ENCODE measurements at regions not wholly inside any gene's neighbourhood (a gene's known extent, or its start where the extent isn't known, plus 50 kb on each side); places are given as distances from the start of the nearest gene placed in this dataset.

DNA sequence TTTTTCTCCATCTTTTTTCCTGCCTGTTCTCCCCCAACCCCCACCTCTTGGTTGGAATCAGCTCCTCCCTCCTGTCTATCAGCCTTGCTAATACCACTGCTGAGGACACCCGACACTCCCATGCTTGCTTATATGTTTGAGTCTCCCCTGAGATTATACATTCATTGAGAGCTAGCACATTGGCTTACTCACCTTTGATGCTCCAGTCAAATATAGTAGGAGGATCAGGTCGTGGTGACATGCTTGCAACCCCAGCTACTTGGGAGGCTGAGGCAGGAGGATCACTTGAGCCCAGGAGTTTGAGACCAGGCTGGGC, 91.5 kb upstream of the CCBE1 start:
- H3K9me3 ChIP-seq (replicated peaks in 1 of 11), result peaks cover 0 to 3% (median 0%) of the 10 kb centered on the region in 11 experiments; a peak in 1 of 22 replicates
- no peak overlapping the region for H3K4me3 ChIP-seq
- no peak overlapping the region for H3K4me2 ChIP-seq
- no peaks in the 10 kb centered on the region for H4K20me1 ChIP-seq
- H3K9ac ChIP-seq, result no peak overlapping the region
- H3K27me3 ChIP-seq, result no peaks in the 10 kb centered on the region
- no peak overlapping the region for H3K27ac ChIP-seq
- H3K4me1 ChIP-seq, result peaks cover 0 to 11% (median 0%) of the 10 kb centered on the region in 10 experiments; a peak in 5 of 20 replicates
- no peak for TF ChIP-seq Cebpa-rat (IDR thresholded peaks at IDR 0.05)
- H3K36me3 ChIP-seq, result no peaks in the 10 kb centered on the region

- no peaks in the 10 kb centered on the region for H3K36me3 ChIP-seq
- H3K27me3 ChIP-seq, result no peaks in the 10 kb centered on the region
- no peak overlapping the region for H3K4me2 ChIP-seq
- no peak overlapping the region for H3K4me3 ChIP-seq
- TF ChIP-seq Cebpa-rat (IDR thresholded peaks at IDR 0.05), result no peak
- H3K9ac ChIP-seq, result no peak overlapping the region
- peaks cover 0 to 3% (median 0%) of the 10 kb centered on the region in 11 experiments; a peak in 1 of 22 replicates for H3K9me3 ChIP-seq (replicated peaks in 1 of 11)
- no peak overlapping the region for H3K27ac ChIP-seq
- peaks cover 0 to 16% (median 0%) of the 10 kb centered on the region in 10 experiments; a peak in 5 of 20 replicates for H3K4me1 ChIP-seq
- no peaks in the 10 kb centered on the region for H4K20me1 ChIP-seq
Observed at GRCh38 chr18:59787998-59788790, 91.0 kb upstream of the CCBE1 start.

- Histone ChIP-seq H3K36me3 (no peaks in the 10 kb centered on the region), H3K4me3 (no peak overlapping the region), H3K27me3 (no peaks in the 10 kb centered on the region), H4K20me1 (no peaks in the 10 kb centered on the region), H3K4me1 (peaks cover 0 to 16% (median 0%) of the 10 kb centered on the region in 10 experiments; a peak in 5 of 20 replicates), H3K9me3 (replicated peaks in 1 of 11) (no peaks in the 10 kb centered on the region), H3K4me2 (peak overlapping the region in 4 of 11 experiments; percentile 1 to 26 (median 19); a peak in 6 of 22 replicates), H3K9ac (no peak overlapping the region), H3K27ac (no peak overlapping the region)
- TF ChIP-seq Cebpa-rat (IDR thresholded peaks at IDR 0.05), result no peak
Observed at GRCh38 chr18:59784694-59785093, 87.5 kb upstream of the CCBE1 start.

DNA sequence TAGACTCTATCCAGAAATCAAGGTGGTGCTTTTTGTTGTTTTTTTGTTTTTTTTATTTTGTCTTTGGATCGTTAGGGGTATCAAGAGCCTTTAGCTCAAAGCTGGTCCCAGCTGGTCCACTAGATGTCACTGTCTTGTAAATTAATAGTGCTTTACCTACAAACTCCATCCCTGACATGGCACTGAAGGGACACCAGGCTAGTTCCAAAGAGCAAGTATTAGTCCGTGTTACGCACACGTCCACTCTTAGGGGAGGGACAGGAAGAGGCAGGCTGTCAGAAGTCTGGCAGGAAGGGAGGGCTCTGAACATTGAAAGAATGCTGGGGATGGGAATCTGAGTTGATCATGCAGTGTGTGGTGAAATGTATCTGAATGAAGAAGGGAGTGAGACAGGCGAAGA, 85.9 kb upstream of the CCBE1 start:
- TF ChIP-seq Cebpa-rat (IDR thresholded peaks at IDR 0.05), result no peak
- Histone ChIP-seq H3K9me3 (replicated peaks in 1 of 11) (no peaks in the 10 kb centered on the region), H3K27ac (no peak overlapping the region), H3K4me3 (no peak overlapping the region), H3K36me3 (no peaks in the 10 kb centered on the region), H3K9ac (no peak overlapping the region), H4K20me1 (no peaks in the 10 kb centered on the region), H3K27me3 (no peaks in the 10 kb centered on the region), H3K4me1 (peaks cover 0 to 16% (median 0%) of the 10 kb centered on the region in 10 experiments; a peak in 5 of 20 replicates), H3K4me2 (no peak overlapping the region)

DNA sequence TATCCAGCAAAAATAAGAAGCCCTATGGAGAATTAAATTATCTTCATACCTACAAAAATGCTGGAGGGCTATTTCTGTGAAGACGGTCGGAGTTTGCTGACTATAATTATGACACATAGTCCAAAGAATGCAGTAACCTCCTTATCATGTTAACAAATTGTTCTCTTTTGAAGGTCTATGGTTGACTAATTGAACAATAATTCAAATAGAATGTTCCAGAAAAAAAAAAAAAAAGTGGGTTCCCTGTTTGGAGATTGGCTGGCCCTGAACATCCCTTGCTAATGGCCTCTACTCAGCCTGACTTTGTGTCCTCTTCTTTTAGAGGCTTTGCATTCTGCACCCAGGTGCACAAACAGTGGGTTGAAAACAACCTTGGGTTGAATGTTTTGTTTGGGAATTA, 82.8 kb upstream of the CCBE1 start:
- no peak overlapping the region for H3K4me3 ChIP-seq
- no peak for TF ChIP-seq Cebpa-rat (IDR thresholded peaks at IDR 0.05)
- H3K36me3 ChIP-seq, result no peaks in the 10 kb centered on the region
- H3K9ac ChIP-seq, result no peak overlapping the region
- H3K27ac ChIP-seq, result no peak overlapping the region
- H3K4me1 ChIP-seq, result peaks cover 0 to 16% (median 0%) of the 10 kb centered on the region in 10 experiments; a peak in 5 of 20 replicates
- H3K9me3 ChIP-seq (replicated peaks in 1 of 11), result peaks cover 0 to 8% (median 0%) of the 10 kb centered on the region in 11 experiments; a peak in 1 of 22 replicates
- H3K27me3 ChIP-seq, result no peaks in the 10 kb centered on the region
- no peaks in the 10 kb centered on the region for H4K20me1 ChIP-seq
- H3K4me2 ChIP-seq, result no peak overlapping the region

GRCh38 chr18:59778434-59778833, 81.2 kb upstream of the CCBE1 start:
- no peak for TF ChIP-seq Cebpa-rat (IDR thresholded peaks at IDR 0.05)
- Histone ChIP-seq H3K36me3 (no peaks in the 10 kb centered on the region), H3K4me3 (no peak overlapping the region), H3K9ac (no peak overlapping the region), H3K4me1 (0 out of 20 replicates have a peak, but pooled peaks cover 0 to 2% (median 0%) of the 10 kb centered on the region in 10 experiments), H3K27ac (no peak overlapping the region), H3K27me3 (no peaks in the 10 kb centered on the region), H3K9me3 (replicated peaks in 1 of 11) (peaks cover 0 to 8% (median 0%) of the 10 kb centered on the region in 11 experiments; a peak in 1 of 22 replicates), H4K20me1 (no peaks in the 10 kb centered on the region), H3K4me2 (no peak overlapping the region)

GRCh38 chr18:59777636-59778035, 80.4 kb upstream of the CCBE1 start:
- Histone ChIP-seq H3K36me3 (no peaks in the 10 kb centered on the region), H3K4me1 (no peaks in the 10 kb centered on the region), H3K9me3 (replicated peaks in 1 of 11) (peaks cover 0 to 8% (median 0%) of the 10 kb centered on the region in 11 experiments; a peak in 1 of 22 replicates), H3K27me3 (no peaks in the 10 kb centered on the region), H3K4me2 (no peak overlapping the region), H3K27ac (no peak overlapping the region), H3K4me3 (no peak overlapping the region), H4K20me1 (no peaks in the 10 kb centered on the region), H3K9ac (no peak overlapping the region)
- TF ChIP-seq Cebpa-rat (IDR thresholded peaks at IDR 0.05), result peak in 2 of 11 experiments; percentile 46 to 51; a peak in 2 of 22 replicates

- no peak overlapping the region for H3K27ac ChIP-seq
- H3K27me3 ChIP-seq, result no peaks in the 10 kb centered on the region
- no peak overlapping the region for H3K4me3 ChIP-seq
- H3K9me3 ChIP-seq (replicated peaks in 1 of 11), result peaks cover 0 to 22% (median 9%) of the 10 kb centered on the region in 11 experiments; a peak in 13 of 22 replicates
- no peaks in the 10 kb centered on the region for H3K4me1 ChIP-seq
- TF ChIP-seq Cebpa-rat (IDR thresholded peaks at IDR 0.05), result no peak
- no peaks in the 10 kb centered on the region for H3K36me3 ChIP-seq
- H4K20me1 ChIP-seq, result no peaks in the 10 kb centered on the region
- no peak overlapping the region for H3K4me2 ChIP-seq
- H3K9ac ChIP-seq, result no peak overlapping the region
Observed at GRCh38 chr18:59769129-59769865, 72.1 kb upstream of the CCBE1 start.

GRCh38 chr18:59768409-59768808, 71.2 kb upstream of the CCBE1 start:
- H3K4me2 ChIP-seq, result no peak overlapping the region
- no peak for TF ChIP-seq Cebpa-rat (IDR thresholded peaks at IDR 0.05)
- no peak overlapping the region for H3K9ac ChIP-seq
- no peaks in the 10 kb centered on the region for H4K20me1 ChIP-seq
- H3K27ac ChIP-seq, result no peak overlapping the region
- no peak overlapping the region for H3K4me3 ChIP-seq
- peaks cover 0 to 26% (median 9%) of the 10 kb centered on the region in 11 experiments; a peak in 13 of 22 replicates for H3K9me3 ChIP-seq (replicated peaks in 1 of 11)
- no peaks in the 10 kb centered on the region for H3K36me3 ChIP-seq
- no peaks in the 10 kb centered on the region for H3K27me3 ChIP-seq
- no peaks in the 10 kb centered on the region for H3K4me1 ChIP-seq

All from BLaER1 treated with 17β-estradiol and CSF1 and Interleukin-3, amounts not matched to agents 10 nM and 100 nM (cell line).